Muscle of leg (tissue), 3 donors: ENCODE measurements at regions not wholly inside any gene's neighbourhood (a gene's known extent, or its start where the extent isn't known, plus 50 kb on each side); places are given as distances from the start of the nearest gene placed in this dataset.

Experiments used
- DNase-seq: peaks from one replicate; pipeline ENCODE4 v3.0.0; 2013
- H3K27ac ChIP-seq: one replicate; pipeline ENCODE4 v1.5.1; 2013; ENCODE audit warnings: mild to moderate bottlenecking, low read length, control low read depth
- H3K27me3 ChIP-seq: one replicate; pipeline ENCODE4 v1.6.1; 2013; ENCODE audit warnings: low read length; ENCODE audit not compliant: control insufficient read depth, insufficient read depth
- H3K36me3 ChIP-seq: one replicate; pipeline ENCODE4 v1.6.1; 2013; ENCODE audit warnings: low read length; ENCODE audit not compliant: control insufficient read depth, insufficient read depth
- H3K4me1 ChIP-seq: one replicate; pipeline ENCODE4 v1.6.1; 2013; ENCODE audit warnings: low read length; ENCODE audit not compliant: control insufficient read depth, insufficient read depth
- H3K4me3 ChIP-seq: one replicate; pipeline ENCODE4 v1.5.1; 2013; ENCODE audit warnings: low read length, control low read depth
- H3K9me3 ChIP-seq: replicated peaks from 2 replicates; pipeline ENCODE4 v1.6.1; 2013; ENCODE audit warnings: low read depth, low read length; ENCODE audit not compliant: control insufficient read depth
- WGBS: methylation state at CpG from one replicate; pipeline ENCODE4 v1.1.5; 2013; ENCODE audit warnings: missing lambda C conversion rate; ENCODE audit not compliant: insufficient coverage; 5-methylcytosine and 5-hydroxymethylcytosine counted together

DNA sequence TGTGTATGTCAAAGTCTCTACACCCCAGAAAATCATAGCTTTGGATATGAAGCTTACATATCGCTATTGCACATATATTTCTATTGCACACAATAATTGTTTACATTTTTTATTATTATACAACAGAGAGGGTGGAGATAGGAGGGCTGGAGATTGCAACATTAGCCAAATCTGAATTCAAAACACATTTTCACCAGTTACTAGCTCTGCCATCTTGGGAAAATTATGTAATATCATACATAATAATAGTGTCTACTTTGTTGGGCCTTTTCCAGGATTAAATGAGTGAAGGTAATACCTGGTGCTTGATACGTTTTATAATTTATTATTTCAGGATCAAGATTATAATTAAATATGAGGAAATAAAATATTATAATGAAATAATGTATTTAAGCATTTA is 507.4 kb upstream of the TBX3 start:
- Histone ChIP-seq H3K36me3 (no peaks in the 10 kb centered on the region), H3K27ac (no peak overlapping the region), H3K4me1 (peaks cover 5% of the 10 kb centered on the region), H3K27me3 (no peaks in the 10 kb centered on the region), H3K9me3 (no peaks in the 10 kb centered on the region), H3K4me3 (no peak overlapping the region)
- peak; percentile 65 for DNase-seq
- no CpG with 5 or more reads among the region's 2 CpGs for WGBS

DNA sequence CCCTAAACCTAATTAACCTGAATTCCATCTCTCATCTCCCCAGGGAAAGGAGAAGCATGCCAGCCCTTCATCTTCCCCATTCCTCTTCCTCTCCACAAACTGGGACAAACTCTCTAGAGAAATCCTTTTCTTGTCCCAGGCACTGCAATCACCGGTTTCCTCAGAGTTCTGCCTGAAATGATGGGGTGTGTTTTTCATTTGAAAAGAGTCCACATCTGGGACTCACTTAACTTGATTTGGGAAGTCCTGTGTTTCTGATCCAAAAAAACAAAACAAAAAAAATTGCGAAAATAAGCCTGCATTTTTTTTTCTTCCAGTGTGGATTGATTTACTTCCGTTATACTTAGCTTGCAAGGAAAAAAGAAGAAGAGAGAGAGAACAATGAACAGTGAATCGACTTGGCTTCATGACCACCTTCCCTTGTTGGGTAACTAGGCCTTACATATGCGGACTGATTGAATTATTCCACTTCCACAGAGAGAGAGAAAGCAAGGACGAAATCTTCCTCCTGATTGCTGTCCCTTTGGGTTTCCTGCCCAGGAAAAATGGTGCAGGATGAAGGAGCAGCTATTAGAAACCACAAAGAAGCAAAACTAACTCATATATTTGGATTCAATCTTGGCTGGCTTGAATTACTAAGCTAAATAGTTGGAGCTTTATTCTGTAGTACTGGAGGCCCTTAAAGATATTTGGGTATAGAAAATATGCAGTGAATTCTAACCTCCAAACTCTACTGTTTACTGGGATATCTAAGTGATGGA is 506.2 kb upstream of the TBX3 start:
- Histone ChIP-seq H3K27me3 (no peaks in the 10 kb centered on the region), H3K36me3 (no peaks in the 10 kb centered on the region), H3K4me3 (no peak overlapping the region), H3K27ac (no peak overlapping the region), H3K4me1 (peaks cover 5% of the 10 kb centered on the region), H3K9me3 (no peaks in the 10 kb centered on the region)
- DNase-seq: peak; percentile 83
- no CpG with 5 or more reads among the region's 6 CpGs for WGBS

DNA sequence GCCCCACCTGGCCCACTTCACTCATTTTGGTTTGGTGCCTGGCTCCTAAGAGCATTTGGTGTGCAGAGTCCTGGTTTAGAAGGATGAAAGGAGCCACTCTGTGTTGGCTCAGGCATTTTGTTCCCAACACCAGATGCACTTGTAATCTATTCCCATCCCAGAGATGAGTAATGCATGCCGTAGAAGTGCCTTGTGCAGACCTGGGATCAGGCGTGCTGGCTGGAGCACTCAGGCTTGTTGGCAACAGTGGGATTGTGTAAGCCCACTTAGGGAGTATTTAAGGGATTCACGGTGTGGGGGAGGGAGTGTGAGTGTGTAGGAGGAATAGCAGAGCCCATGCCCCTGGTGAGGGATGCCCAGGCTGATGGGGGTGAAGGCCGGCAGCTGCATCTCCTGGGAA is 501.5 kb upstream of the TBX3 start:
- H3K36me3 ChIP-seq: no peaks in the 10 kb centered on the region
- no peaks in the 10 kb centered on the region for H3K27me3 ChIP-seq
- no peak for DNase-seq
- H3K9me3 ChIP-seq: no peaks in the 10 kb centered on the region
- peaks cover 5% of the 10 kb centered on the region for H3K4me1 ChIP-seq
- no peak overlapping the region for H3K27ac ChIP-seq
- H3K4me3 ChIP-seq: no peak overlapping the region
- 42% methylated on average over 2 of the region's 4 CpGs for WGBS

DNA sequence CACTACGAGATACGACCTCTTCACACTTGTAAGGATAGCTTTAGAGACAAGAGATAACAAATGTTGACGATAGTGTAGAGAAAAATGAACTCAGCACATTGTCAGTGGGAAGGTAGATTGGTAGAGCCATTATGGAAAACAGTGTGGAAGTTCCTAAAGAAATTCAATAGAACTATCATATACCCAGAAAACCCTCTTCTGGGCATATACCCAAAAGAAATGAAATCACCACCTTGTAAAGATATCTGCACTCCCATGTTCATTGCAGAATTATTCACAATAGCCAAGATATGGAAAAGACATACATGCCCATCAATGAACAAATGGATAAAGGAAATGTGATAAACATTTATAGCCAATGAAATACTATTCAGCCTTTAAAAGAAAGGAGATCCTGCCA is 499.8 kb upstream of the TBX3 start:
- no peaks in the 10 kb centered on the region for H3K27me3 ChIP-seq
- 100% methylated on average over 1 of the region's 3 CpGs for WGBS
- H3K36me3 ChIP-seq: no peaks in the 10 kb centered on the region
- H3K4me1 ChIP-seq: no peaks in the 10 kb centered on the region
- H3K4me3 ChIP-seq: no peak overlapping the region
- H3K9me3 ChIP-seq: no peaks in the 10 kb centered on the region
- H3K27ac ChIP-seq: no peak overlapping the region
- no peak for DNase-seq

DNA sequence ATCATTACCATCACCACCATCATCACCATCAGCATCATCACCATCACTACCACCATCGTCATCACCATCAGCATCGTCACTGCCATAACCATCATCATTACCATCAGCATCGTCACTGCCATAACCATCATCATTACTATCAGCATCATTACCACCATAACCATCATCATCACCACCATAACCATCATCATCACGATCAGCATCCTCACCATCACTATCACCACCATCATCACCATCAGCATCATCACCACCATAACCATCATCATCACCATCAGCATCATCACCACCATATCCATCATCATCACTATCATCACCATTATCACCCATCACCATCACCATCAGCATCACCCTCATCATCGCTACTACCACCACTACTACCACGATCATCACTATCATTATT is 493.9 kb upstream of the TBX3 start:
- 97% methylated on average over 6 of the region's 6 CpGs for WGBS

DNA sequence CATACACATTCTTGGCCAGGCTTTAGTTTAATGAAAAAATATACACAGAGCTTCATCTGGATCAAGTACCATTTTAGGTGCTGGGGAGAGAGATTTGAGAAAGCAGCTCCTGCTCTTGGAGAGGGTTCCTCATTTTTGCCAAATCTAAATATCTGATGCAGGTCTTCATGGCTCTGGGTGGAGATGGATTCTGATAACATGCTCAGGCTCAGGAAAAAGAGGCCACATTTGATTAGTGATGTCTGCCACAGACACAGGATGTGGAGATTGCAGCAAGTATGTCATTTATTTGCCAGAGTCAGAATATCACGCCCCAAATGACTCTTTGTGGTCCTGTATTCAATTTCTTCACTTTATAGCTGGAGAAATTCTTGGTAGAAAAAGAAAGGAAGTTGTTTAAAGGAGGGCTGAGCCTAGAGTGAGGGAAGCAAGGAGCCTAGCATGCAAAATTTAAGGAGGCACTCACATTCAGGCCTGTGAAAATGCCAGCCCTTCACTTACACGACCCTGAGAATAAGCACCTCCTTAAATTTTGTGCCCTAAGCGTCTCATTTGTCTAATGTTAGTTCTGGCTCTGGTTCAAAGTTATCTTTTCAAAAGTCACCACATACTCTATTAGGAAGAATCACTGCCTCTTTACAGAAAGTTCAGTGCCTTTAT is 492.9 kb upstream of the TBX3 start:
- no CpG with 5 or more reads among the region's 3 CpGs for WGBS
- no peaks in the 10 kb centered on the region for H3K9me3 ChIP-seq
- H3K36me3 ChIP-seq: no peaks in the 10 kb centered on the region
- H3K4me3 ChIP-seq: no peak overlapping the region
- no peak overlapping the region for H3K27ac ChIP-seq
- DNase-seq: no peak
- no peaks in the 10 kb centered on the region for H3K4me1 ChIP-seq
- H3K27me3 ChIP-seq: no peaks in the 10 kb centered on the region

More for the DNA sequence above, 493.9 kb upstream of the TBX3 start:
- H3K4me3 ChIP-seq: no peak overlapping the region
- no peaks in the 10 kb centered on the region for H3K9me3 ChIP-seq
- H3K27ac ChIP-seq: no peak overlapping the region
- DNase-seq: no peak
- no peaks in the 10 kb centered on the region for H3K27me3 ChIP-seq
- H3K36me3 ChIP-seq: no peaks in the 10 kb centered on the region
- H3K4me1 ChIP-seq: no peaks in the 10 kb centered on the region

DNA sequence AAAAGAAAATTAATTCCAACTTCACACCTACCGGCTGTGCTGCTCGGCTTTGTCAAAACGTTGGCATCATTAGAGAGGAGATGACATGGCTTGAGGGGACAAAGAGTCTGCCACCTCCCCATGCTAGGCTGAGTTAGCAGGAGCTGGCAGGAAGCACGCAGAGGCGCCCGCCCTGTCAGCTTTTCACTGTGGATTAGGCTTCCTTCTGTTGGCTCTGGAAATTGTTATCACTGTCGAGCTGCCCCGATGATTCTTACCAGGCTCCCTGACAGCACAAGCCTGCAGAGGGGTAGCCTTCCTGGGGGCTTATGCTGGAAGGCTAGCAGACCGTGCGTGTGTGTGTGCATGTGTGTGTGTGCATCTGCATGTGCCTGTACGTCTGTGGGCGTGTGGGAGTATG is 490.9 kb upstream of the TBX3 start:
- WGBS: 48% methylated on average over 10 of the region's 12 CpGs
- H3K27ac ChIP-seq: no peak overlapping the region
- no peaks in the 10 kb centered on the region for H3K4me1 ChIP-seq
- no peaks in the 10 kb centered on the region for H3K27me3 ChIP-seq
- H3K4me3 ChIP-seq: no peak overlapping the region
- no peaks in the 10 kb centered on the region for H3K36me3 ChIP-seq
- no peak for DNase-seq
- H3K9me3 ChIP-seq: no peaks in the 10 kb centered on the region

DNA sequence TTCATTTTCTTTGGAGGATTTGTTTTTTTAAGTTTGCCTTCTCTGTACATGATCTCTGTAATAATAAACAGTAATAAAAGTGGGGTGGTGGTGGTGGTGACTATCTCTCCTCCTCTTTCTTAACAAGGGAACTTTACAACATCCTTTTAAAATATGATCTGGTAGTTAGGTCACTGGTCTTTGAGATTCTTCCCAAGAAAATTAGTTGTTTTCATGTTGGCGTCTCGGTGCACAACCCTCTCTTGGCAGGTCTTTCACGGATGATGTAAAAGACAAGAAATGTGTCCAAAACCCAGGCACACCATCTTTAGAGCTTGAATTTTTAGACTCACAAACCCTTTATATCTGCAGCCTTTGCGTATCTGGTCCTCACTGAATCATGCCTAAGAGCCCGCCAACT is 488.5 kb upstream of the TBX3 start:
- 72% methylated on average over 5 of the region's 5 CpGs for WGBS
- Histone ChIP-seq H3K4me3 (no peak overlapping the region), H3K27ac (no peak overlapping the region), H3K36me3 (no peaks in the 10 kb centered on the region), H3K9me3 (no peaks in the 10 kb centered on the region), H3K4me1 (no peaks in the 10 kb centered on the region), H3K27me3 (no peaks in the 10 kb centered on the region)
- DNase-seq: no peak

DNA sequence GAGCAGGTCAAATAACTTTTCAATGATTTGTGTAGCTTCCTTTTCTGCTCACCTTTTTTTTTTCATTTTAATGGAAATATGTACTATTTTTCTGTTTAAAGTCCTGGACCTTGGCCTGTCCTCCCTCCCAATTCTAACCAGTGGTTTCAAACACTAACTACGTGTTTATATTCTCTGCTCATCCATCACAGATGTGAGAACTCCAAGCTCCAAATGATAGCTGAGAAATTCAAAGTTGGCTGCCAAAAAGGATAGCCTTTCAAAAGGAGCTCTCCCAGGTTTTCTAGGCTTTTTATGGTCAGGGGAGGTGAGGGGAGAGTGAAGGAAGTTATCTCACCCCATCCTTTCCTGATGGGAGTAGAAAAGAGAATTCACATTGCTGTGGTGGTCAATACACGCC is 486.0 kb upstream of the TBX3 start:
- Histone ChIP-seq H3K27me3 (no peaks in the 10 kb centered on the region), H3K27ac (no peak overlapping the region), H3K36me3 (no peaks in the 10 kb centered on the region), H3K9me3 (no peaks in the 10 kb centered on the region), H3K4me1 (no peaks in the 10 kb centered on the region), H3K4me3 (no peak overlapping the region)
- WGBS: no CpG with 5 or more reads among the region's 2 CpGs
- no peak for DNase-seq

DNA sequence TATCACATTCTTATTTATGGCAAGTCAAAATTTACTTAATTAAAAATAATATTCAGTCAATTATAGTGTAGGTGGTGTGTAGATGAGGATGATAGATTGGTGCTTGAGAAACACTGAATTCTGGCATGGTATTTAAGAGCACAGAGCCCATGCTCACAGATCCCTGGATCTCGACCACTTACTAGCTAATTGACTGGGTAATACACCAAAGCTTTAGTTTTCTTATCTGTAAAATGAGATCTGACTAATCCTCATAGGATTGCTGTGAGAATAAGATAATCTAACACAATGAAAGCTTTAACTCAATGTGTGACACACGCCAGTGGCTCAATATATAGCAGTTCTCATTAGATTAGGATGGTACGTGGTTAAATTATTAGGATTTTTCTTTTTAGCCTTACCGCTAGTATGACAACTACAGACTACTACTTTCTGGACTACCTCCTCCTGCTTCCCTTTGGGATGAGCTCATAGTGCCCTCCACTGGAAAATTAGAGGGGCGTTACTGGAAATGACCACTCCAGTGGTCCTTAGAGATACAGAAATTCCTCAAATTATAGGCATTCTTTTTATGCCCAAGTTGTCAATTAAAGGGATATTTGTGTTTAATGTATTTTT is 482.8 kb upstream of the TBX3 start:
- no CpG with 5 or more reads among the region's 5 CpGs for WGBS
- Histone ChIP-seq H3K4me1 (no peaks in the 10 kb centered on the region), H3K27me3 (no peaks in the 10 kb centered on the region), H3K36me3 (no peaks in the 10 kb centered on the region), H3K9me3 (no peaks in the 10 kb centered on the region), H3K4me3 (no peak overlapping the region), H3K27ac (no peak overlapping the region)
- no peak for DNase-seq
